OCI-LY7 (cell line): ENCODE measurements at regions not wholly inside any gene's neighbourhood (a gene's known extent, or its start where the extent isn't known, plus 50 kb on each side); places are given as distances from the start of the nearest gene placed in this dataset.

Source experiments
- CTCF ChIP-seq: fragments of 200-600 bp; sonication (generic); conservative IDR thresholded peaks from 2 replicates; pipeline ENCODE4 v1.5.1; 2014; ENCODE audit warnings: mild to moderate bottlenecking, antibody characterized with exemption, low read length, moderate library complexity, mixed read lengths
- EZH2phosphoT487 ChIP-seq: fragments of 200-600 bp; sonication (generic); IDR thresholded peaks from 2 replicates; pipeline ENCODE4 v1.6.1; 2018; ENCODE audit warnings: low read depth, borderline replicate concordance, mild to moderate bottlenecking, mixed run types, antibody characterized with exemption, low read length, moderate library complexity, mixed read lengths

GRCh38 chr18:29234751-29235150 lies 1057.8 kb upstream of the CDH2 start:
- no peak for TF ChIP-seq CTCF
- TF ChIP-seq EZH2phosphoT487 = no peak
